ENCODE measurements at regions not wholly inside any gene's neighbourhood (a gene's known extent, or its start where the extent isn't known, plus 50 kb on each side); places are given as distances from the start of the nearest gene placed in this dataset.
"Not testable (repeated sequence)": the region's sequence is repeated elsewhere in the genome, so short reads cannot be mapped to it uniquely, and the experiment has no call there.

GRCh38 chr11:134737563-134738510, 325.8 kb upstream of the B3GAT1 start:
- no peak for DNase-seq (ENCODE audit: low read depth in 3 of 3, low spot score in 2 of 3)

GRCh38 chr11:134736251-134736947, 324.4 kb upstream of the B3GAT1 start:
- no peak for DNase-seq (ENCODE audit: low read depth in 3 of 3, low spot score in 2 of 3)

GRCh38 chr11:134734894-134735293, 322.9 kb upstream of the B3GAT1 start:
- DNase-seq (ENCODE audit: low read depth in 3 of 3, low spot score in 2 of 3) = no peak

GRCh38 chr11:134734141-134734845, 322.3 kb upstream of the B3GAT1 start:
- DNase-seq (ENCODE audit: low read depth in 3 of 3, low spot score in 2 of 3) = no peak

- DNase-seq (ENCODE audit: low read depth in 3 of 3, low spot score in 2 of 3) = no peak
Observed at GRCh38 chr11:134733646-134734045, 321.6 kb upstream of the B3GAT1 start.

- DNase-seq (ENCODE audit: low read depth in 3 of 3, low spot score in 2 of 3) = no peak
Observed at GRCh38 chr11:134731213-134731961, 319.3 kb upstream of the B3GAT1 start.

GRCh38 chr11:134730561-134731212, 318.6 kb upstream of the B3GAT1 start:
- no peak for DNase-seq (ENCODE audit: low read depth in 3 of 3, low spot score in 2 of 3)

- DNase-seq (ENCODE audit: low read depth in 3 of 3, low spot score in 2 of 3) = no peak
Observed at GRCh38 chr11:134730101-134730500, 318.1 kb upstream of the B3GAT1 start.

- DNase-seq (ENCODE audit: low read depth in 3 of 3, low spot score in 2 of 3) = no peak
Observed at GRCh38 chr11:134728186-134728585, 316.1 kb upstream of the B3GAT1 start.

- no peak for DNase-seq (ENCODE audit: low read depth in 3 of 3, low spot score in 2 of 3)
Observed at GRCh38 chr11:134727636-134728035, 315.6 kb upstream of the B3GAT1 start.

- no peak for DNase-seq (ENCODE audit: low read depth in 3 of 3, low spot score in 2 of 3)
Observed at GRCh38 chr11:134727204-134727603, 315.2 kb upstream of the B3GAT1 start.

GRCh38 chr11:134725716-134726639, 313.9 kb upstream of the B3GAT1 start:
- DNase-seq (ENCODE audit: low read depth in 3 of 3, low spot score in 2 of 3) = no peak

GRCh38 chr11:134725211-134725610, 313.2 kb upstream of the B3GAT1 start:
- no peak for DNase-seq (ENCODE audit: low read depth in 3 of 3, low spot score in 2 of 3)

- no peak for DNase-seq (ENCODE audit: low read depth in 3 of 3, low spot score in 2 of 3)
Observed at GRCh38 chr11:134724779-134725140, 312.7 kb upstream of the B3GAT1 start.

- DNase-seq (ENCODE audit: low read depth in 3 of 3, low spot score in 2 of 3) = no peak
Observed at GRCh38 chr11:134724106-134724778, 312.2 kb upstream of the B3GAT1 start.

GRCh38 chr11:134720691-134721070, 308.6 kb upstream of the B3GAT1 start:
- not testable (repeated sequence) for DNase-seq (ENCODE audit: low read depth in 3 of 3, low spot score in 2 of 3)

- not testable (repeated sequence) for DNase-seq (ENCODE audit: low read depth in 3 of 3, low spot score in 2 of 3)
Observed at GRCh38 chr11:134719940-134720690, 308.1 kb upstream of the B3GAT1 start.

- DNase-seq (ENCODE audit: low read depth in 3 of 3, low spot score in 2 of 3) = no peak
Observed at GRCh38 chr11:134719397-134719796, 307.4 kb upstream of the B3GAT1 start.

All from right renal cortex interstitium (tissue), 3 donors.